Stimulated activated CD8-positive, alpha-beta memory T cell treated with anti-CD3 and anti-CD28 coated beads, Interleukin-15, amount 100 ng/mL, for 1 hour (primary cell): ENCODE measurements at regions not wholly inside any gene's neighbourhood (a gene's known extent, or its start where the extent isn't known, plus 50 kb on each side); places are given as distances from the start of the nearest gene placed in this dataset.
"Not testable (repeated sequence)": the region's sequence is repeated elsewhere in the genome, so short reads cannot be mapped to it uniquely, and the experiment has no call there.

Experiments
- DNase-seq: peaks from one replicate; pipeline ENCODE4 v3.0.0-alpha.2; 2020; ENCODE audit warnings: low read depth

DNA sequence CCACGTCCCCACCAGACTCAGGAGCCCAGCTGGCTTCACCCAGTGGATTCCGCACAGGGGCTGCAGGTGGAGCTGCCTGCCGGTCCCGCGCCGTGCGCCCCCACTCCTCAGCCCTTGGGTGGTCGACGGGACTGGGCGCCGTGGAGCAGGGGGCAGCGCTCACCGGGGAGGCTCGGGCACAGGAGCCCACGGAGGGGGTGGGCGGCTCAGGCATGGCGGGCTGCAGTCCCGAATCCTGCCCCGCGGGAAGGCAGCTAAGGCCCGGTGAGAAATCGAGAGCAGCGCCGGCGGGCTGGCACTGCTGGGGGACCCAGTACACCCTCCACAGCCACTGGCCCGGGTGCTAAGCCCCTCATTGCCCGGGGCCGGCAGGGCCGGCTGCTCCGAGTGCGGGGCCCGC is 855.0 kb upstream of the SLC35B3 start:
- DNase-seq = not testable (repeated sequence)

DNA sequence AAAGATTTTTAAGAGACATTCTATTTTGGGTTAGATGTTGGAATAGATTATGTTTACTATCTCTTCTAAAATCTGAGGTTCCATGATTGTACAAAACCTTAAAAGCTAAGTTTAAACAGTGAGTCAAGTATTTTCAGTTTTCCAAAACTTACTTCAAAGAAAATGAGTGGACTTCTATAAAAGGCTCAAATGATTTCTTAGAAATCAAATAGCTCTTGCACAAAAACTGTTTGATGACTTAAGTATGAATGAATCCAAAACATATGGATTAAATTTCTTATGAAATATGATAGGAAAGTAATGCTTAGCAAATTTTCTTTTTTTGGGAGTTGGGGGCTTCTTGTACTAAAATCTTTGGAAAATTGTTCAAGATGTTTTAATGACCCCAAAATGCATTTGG is 837.3 kb upstream of the SLC35B3 start:
- no peak for DNase-seq

DNA sequence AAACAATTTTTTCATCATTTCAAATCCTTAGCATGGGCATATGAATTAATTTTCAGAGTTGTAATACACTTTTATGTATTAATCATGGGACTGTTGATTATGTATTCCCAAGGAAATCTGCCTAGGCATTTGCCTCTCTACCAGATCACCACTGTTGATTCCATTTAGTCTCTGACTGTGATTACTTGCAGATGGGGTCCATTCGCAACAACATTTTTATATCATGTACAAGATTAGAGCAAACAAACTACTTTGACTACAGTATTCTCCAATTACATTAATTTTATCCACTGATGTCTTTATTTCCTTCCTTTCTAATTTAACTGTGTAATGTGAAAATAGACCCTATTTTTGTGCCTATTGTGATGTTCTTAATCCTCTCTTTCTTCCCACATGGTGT is 831.4 kb upstream of the SLC35B3 start:
- DNase-seq = no peak

DNA sequence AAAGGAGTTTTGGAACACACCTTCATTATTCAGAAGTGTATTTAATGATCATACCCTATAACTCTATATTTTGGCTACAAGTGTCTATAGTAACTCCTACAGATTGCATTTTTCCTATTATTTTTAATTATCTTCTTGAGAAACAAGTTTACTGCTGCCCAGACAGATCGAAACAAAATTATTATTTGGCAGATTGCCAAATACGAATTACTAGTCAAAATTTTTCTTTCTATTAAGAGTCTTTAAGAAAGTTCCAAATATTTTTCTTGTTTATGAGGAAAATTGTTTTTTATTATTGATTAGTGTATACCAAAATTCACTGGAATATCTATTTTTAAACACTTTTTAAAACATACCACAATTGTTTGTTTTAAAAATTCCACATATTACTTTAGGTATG is 821.9 kb upstream of the SLC35B3 start:
- no peak for DNase-seq

DNA sequence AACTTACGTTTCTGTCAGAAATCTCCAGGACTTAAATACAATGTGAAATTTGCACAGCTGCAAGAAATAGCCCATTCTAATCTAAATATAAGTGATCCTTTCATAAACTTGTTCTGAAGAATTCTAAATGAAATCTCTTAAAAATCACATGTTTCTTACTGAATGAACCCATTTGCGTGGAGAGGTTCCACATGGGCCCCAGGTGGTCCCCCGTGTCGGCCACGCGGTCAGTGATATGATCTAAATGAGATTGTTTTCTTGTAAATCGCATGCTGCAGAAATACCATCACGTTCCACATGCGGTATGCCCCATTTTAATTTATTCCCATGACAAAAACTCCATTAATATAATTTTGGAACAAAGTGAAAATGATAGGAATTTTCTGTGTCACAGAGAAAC is 818.9 kb upstream of the SLC35B3 start:
- no peak for DNase-seq

DNA sequence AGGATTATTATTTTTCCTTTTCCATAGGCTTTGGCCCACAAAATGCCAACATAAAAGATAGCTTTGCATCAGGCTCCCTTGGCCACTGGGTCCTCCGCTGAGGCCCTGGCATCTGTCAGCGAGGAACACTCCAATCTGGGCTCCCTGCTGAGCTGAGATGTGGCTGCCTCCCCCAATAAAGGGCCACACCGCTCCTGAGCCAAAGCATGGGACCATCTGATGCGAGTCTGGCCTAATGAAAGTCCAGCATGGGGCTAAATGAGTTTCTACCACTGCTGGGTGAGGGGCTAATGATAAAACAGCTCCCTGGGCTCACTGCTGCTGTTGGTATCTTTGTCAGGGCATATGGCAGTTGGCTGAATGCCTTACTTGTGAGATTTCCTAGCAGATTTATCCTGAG is 817.5 kb upstream of the SLC35B3 start:
- DNase-seq = no peak

DNA sequence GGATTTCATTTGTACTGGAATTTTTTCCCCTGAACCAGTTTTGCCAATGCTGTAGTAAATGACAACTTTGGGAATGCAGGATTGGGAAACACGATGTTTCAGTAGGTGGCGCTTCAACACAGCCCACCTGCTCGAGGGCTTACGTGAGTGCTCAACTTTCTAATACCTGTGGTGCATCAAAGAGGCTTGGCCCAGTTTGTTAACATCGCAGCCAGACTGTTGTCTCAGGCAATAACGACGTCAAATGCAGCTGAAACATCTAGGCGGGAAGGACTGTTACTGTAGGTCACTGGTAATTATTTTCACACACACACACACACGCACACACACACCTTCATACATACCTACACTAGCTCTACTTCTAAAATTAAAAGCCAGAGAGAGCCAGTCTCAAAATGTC is 815.5 kb upstream of the SLC35B3 start:
- no peak for DNase-seq

DNA sequence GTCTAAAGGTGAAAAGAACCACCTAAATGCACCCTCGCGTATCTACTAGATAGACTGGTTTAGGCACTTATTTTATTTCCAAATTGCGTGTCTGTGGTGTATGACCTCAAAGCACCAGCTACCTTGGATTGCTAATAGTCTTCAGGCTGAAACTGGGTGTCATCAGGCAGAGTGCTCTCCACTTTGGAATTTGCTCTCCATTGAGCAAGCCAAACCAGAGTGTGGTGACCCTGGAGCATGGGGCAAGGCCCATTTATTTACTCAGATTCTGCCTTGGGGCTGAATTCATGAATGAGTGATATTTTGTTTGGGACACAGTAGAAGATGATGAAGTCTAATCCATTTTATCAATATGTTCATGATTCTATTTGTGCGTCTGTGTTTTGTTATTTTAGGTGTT is 812.8 kb upstream of the SLC35B3 start:
- no peak for DNase-seq

DNA sequence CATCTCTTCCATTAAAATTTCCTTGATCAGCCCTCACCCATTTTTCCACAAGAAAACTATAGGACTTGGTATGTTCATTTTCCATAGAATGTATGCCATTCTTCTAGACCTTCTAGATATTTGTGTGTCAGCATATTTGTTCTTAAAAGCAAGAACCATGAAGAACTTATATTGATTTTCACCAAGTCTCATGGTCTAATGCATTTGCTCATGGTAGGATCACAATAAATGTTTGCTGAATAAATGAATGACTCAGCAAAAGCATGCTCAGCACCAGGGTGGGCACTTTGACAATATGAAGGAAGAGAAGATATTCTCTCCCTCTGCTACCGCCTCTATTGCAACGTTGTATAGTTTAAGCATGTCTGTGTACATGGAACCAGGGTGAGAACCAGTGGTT is 805.5 kb upstream of the SLC35B3 start:
- DNase-seq = no peak

DNA sequence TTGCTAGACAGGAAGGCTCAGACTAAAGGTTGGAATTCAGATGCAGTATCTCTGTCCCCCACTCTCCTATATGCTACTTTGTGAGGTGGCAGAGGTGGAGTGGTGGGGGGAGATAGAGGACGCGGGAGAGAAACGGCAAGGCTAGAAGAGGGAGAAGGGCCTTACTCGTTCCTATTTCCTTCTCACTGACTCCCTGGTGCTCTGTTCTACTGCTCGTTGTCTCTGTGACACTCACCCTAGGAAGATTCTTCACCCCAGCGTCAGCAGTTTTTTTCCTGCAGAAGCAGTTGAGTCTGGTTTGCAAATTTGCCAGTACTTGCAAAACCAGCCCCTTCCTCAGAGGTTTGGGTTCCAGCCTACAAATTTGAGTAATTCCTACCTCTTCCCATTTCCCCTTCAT is 801.1 kb upstream of the SLC35B3 start:
- no peak for DNase-seq

DNA sequence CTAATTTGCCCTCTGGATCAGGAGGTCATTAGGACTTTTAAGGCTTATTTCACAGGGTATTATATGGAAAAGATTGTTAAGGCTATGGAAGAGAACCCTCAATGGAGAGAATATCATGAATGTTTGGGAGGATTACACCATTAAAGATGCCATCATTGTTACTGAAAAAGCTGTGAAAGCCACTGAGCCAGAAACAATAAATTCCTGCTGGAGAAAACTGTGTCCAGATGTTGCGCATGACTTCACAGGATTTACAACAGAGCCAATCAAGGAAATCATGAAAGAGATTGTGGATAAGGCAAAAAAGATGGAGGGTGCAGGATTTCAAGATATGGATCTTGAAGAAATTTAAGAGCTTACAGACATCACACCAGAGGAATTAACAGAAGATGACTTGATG is 798.3 kb upstream of the SLC35B3 start:
- DNase-seq = no peak

DNA sequence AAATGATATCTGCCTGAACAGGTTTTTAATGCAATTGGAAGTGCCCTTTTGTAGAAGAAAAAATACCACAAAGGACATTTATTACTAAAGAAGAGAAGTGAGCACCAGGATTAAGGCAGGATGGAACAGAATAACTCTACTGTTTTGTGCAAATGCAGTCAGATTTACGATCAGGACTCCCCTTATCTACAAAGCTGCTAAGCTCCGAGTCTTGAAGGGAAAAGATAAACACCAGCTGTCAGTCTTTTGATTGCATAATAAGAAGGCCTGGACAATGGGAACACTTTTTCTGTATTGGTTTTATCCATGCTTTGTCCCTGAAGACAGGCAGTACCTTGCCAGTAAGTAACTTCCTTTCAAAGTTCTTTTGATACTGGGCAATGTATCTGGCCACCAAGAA is 797.9 kb upstream of the SLC35B3 start:
- DNase-seq = no peak

DNA sequence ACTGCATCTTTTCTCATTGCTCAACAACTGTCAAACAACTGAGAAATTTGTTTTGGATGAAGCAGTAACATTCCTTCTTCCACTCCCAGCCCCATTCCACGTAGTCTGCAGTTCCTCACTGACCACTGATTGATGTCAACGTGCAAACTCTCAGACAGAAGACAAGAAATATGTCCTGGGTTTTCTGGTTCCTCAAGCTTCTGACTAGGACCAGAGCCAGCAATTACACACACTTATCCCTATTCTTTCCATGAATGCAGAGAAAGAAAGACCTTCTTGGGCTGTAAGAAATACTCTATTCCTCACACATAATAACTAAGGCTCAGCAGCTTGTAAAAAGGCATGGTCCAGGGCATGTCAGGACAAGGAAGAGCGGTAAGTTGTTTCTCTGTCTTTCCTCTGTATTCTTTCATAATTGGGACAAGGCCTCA is 790.1 kb upstream of the SLC35B3 start:
- no peak for DNase-seq

DNA sequence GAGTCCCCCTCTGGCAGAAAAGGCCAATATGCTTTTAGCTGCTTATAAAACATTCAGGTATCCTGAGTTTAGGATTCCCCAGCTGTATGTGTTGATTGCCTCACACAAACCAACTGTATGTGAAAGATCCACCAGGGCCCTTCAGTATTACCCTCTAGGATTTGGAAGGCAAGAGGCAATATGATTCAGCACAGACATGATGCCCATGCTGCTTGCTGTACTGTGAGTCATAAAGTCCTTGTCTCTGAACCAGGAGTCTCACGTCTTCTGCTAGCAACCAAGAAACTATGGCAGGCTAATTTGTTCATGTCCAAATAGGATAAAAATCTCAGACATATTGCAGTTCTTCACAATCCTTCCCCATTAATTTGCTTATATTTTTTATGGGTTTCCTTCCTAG is 789.2 kb upstream of the SLC35B3 start:
- no peak for DNase-seq

DNA sequence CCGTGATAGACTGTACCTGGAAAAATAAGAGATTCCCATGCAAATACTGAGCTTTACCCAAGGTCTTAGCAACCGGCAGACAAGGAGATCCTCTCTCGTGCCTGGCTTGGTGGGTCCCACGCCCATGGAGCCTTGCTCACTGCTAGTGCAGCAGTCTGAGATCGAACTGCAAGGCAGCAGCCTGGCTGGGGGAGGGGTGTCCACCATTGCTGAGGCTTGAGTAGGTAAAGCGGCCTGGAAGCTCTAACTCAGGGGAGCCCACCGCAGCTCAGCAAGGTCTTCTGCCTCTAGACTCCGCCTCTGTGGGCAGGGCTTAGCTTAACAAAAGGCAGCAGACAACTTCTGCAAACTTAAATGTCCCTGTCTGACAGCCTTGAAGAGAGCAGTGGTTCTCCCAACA is 778.4 kb upstream of the SLC35B3 start:
- DNase-seq = not testable (repeated sequence)

DNA sequence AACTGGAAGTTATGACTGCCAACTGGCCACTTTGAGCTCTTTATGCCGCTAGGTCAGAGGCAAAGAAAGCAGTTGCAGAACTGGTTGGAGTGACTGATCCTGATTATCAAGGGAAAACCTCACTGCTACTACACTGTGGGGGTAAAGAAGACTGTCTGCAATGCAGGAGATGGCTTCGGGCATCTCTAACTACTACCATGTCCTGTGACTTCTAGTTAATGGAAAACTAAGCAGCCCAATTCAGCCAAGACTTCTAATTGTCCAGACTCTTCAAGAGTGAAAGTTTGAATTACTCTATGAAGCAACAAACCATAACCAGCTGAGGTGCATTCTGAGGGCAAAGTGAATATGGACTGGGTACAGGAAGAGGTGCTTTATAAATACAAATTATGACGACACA is 773.6 kb upstream of the SLC35B3 start:
- no peak for DNase-seq

DNA sequence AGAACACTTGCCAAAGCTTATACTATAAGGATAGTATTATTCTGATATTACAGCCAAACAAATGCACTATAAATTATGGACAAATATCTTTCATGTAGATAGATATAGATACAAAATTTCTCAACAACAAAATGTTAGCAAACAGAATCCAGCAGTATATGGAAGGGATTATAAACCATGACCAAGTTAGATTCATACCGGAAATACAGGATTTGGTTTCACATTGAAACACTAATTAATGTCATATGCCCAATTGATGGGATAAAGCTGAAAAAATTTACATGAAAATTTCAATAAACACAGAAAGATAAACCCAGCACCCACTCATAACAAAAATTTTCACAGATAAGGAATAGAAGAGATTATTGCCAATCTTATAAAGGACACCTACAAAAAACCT is 770.3 kb upstream of the SLC35B3 start:
- DNase-seq = no peak

DNA sequence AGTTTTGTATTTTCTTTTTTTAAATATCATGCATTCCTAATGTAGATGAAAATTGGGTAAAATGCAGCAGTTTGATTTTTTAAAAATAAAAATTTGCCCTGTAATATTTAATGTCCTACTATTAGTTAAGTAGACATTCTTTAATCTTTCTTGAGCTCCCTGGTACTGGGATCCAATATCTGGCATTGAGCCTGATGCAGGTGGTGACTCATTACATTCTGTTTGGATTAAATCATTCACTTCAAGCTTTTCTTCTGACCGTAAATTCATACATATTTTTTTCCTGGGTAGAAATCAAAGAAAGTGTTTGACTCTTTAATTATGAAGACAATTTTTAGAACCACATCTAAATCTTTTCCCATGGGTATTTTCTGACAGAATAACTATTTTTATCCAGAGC is 768.8 kb upstream of the SLC35B3 start:
- DNase-seq = no peak

DNA sequence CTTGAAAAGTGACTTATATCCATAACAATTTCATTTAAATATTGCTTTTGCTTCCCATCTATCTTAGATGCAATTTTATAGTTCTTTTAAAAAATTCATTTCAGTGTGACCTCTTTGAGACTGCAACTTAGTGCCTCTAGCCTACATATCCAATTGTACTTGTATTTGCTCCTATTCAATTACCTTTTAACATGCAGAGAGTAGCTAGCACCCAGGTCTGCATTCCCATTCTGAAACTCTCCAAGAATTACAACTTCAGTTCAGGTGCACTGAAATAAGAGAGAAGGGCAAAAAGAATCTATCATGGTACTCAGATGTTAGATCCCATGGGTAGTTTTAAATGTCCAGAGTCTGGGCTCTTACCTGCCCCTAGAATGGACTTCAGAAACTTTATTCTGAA is 765.4 kb upstream of the SLC35B3 start:
- no peak for DNase-seq

DNA sequence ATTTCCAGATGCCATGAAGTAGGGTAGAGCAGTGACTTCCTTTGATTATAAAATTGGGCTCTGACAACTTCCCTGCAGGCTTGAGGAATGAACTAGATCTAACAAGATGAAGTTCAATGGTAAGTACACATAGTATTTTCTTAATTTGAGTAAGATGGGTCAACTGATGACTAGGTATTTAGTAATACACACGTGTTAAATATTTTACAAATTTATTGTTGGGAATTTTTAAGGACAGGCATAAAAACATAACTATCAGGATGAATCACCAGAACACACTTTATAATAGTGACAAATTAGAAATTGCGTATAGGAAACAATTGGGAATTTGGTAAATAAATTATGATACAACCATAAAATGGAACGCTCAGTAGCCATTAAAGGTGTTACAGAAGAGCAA is 762.4 kb upstream of the SLC35B3 start:
- DNase-seq = no peak

DNA sequence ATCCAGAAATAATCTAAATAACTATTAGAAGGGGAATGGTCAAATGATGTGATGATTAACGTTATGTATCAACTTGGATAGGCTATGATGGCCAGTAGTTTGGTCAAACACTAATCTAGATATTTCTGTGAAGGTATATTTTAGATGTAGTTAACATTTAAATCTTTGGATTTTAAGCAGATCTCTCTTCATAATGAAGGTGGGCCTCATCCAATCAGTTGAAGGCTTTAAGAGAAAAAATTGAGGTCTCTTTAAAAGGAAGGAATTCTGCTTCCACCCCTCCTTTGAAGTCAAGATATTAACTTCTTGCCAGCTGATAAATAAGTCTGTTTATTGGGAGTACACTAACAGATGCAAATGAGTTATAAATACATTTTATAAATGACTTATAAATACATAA is 760.0 kb upstream of the SLC35B3 start:
- no peak for DNase-seq

DNA sequence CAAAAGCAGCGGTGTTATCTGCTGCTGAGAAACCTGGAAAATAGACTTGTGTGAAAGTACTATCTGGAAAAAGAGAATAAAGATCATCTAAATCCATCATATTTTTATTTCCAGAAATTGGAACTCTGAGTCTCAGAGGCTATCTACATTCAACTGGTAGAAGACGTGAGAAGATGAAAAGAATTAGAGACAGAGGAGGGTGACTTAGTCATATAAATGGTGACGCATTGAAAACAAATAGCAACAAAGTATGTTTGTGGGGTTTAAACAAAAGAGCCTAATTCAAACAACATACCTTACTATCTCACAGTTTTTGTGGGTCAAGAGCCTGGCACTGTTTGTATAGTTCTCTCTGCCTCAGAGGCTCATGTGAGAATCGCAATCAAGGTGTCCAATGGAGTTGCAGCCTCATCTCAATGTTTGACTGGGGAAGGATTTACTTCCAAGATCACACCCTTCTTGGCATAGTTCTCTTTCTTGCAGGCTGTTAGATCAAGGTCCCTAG is 757.1 kb upstream of the SLC35B3 start:
- no peak for DNase-seq

DNA sequence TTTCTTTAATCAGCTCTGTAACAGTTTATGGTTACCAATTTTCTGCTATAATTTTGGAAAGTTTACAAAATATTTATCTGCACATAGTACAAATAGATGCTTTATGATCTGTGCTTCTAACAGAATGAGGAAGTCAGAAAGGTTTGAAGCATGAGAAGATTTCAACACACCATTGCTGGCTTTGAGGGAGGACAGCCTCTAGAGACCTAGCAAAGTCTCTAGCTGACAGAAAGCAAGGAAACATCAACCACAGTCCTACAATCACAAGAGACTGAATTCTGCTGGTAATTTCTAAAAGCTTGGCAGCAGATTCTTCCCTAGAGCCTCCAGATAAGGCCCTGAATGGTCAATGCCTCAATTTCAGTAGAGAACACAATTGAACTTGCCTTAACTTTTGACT is 750.8 kb upstream of the SLC35B3 start:
- no peak for DNase-seq

DNA sequence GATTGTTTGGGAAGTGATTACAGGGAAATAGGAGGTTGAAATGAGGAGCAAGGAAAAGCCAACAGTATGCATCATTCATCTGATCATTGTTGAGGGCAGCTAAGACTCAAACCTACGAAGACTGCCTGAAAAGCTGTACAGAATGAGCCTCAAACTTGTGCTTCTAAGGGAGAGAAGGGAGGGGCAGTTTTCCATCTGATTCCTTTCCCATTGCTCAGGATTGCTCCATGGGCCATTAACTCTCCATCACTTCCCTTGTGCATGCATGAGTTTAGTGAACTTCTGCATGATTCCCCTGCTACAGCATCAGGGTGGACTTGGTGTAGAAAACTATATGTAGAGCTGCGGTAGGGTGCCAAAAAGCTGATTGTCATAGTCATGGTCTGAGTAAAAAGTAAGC is 742.7 kb upstream of the SLC35B3 start:
- no peak for DNase-seq

DNA sequence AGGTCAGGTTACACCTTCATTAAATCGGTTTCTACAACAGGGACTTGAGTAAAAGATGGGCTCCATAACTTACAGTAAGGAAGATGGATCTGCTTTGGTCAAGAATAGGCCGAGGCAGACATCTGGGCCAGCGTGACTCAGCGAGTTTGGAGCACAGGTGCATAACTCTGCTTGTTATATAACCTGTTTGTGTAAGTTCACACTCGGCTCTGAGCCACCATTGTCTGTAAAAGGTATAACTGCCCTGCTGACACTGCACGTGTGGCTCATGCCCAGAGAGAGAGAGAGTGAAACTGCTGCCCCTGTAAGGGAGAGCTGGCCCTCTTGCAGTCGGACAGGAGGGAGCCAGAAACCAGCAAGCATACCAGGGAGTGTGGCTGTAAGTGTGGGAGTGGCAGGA is 737.9 kb upstream of the SLC35B3 start:
- no peak for DNase-seq
